ENCODE measurements at regions not wholly inside any gene's neighbourhood (a gene's known extent, or its start where the extent isn't known, plus 50 kb on each side); places are given as distances from the start of the nearest gene placed in this dataset.

DNA sequence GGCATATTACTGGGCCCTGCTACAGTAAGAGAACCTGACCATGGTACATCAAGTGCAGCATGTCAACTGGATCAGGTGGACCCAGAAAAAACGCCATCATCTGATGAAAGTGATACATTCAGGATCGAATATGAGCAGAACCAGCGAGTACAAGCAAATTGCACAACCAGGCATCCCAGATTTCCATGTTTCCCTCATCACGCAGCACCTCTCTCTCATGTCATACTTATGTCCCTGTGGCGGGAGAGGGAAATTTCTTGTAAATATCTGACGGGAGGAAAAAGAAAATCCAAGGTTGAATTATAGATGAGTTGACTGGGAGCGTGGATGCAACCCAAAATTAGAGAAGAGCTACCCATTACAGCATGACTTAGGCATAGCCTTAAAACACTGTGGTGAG lies 608.5 kb upstream of the FAT1 start:
- Histone ChIP-seq H3K9ac (ENCODE audit: low read length) (no peak overlapping the region), H3K9me3 (ENCODE audit: control insufficient read depth, low read length) (no peaks in the 10 kb centered on the region), H3K27me3 (ENCODE audit: control insufficient read depth, insufficient read depth, low read length) (no peaks in the 10 kb centered on the region), H3K4me3 (ENCODE audit: low read length) (no peak overlapping the region), H3K4me1 (ENCODE audit: control insufficient read depth, insufficient read depth, low read length) (no peaks in the 10 kb centered on the region), H3K36me3 (ENCODE audit: control insufficient read depth, insufficient read depth, low read length) (no peaks in the 10 kb centered on the region)

DNA sequence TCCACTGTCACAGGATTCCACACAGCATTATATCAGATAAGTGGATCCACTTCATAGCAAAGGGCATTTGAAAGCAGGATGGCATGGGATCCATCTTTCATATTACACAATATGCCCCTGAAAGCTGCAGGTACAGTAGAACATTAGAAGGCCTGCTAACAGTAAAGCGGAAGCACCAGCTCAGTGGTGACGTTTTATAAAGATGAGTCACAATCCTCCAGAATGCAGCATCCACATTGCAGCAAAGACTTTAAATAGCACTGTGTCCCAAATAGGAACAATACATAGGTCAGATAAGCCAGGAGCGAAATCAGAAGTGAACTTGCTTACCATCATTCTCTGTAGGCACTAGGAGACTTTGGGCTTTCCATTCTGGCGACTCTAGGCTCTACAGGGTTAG lies 609.5 kb upstream of the FAT1 start:
- Histone ChIP-seq H3K4me1 (ENCODE audit: control insufficient read depth, insufficient read depth, low read length) (no peaks in the 10 kb centered on the region), H3K36me3 (ENCODE audit: control insufficient read depth, insufficient read depth, low read length) (no peaks in the 10 kb centered on the region)

DNA sequence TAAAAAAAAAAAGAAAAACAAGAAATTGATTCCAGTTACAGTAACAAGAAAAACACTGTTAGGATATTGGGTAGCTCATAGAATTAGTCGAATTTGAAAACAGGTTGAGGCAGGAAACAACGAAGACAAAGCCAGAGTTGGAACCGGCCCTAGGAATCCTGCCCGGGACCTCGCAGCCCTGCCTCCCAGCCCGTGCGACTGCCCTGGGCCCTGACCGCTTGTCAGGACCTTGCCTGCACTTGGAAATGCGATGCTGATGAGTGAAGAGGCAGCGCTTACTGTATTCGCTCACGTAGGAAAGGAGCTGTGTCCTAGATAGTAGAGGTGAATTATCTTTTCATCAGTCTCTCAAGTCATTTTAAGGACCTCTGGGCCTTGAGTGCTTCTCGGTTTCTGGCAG lies 611.7 kb upstream of the FAT1 start:
- H3K4me1 ChIP-seq (ENCODE audit: control insufficient read depth, insufficient read depth, low read length), result no peaks in the 10 kb centered on the region
- no peak overlapping the region for H3K4me3 ChIP-seq (ENCODE audit: low read length)
- no peak overlapping the region for H3K9ac ChIP-seq (ENCODE audit: low read length)
- no peaks in the 10 kb centered on the region for H3K27me3 ChIP-seq (ENCODE audit: control insufficient read depth, insufficient read depth, low read length)
- no peaks in the 10 kb centered on the region for H3K9me3 ChIP-seq (ENCODE audit: control insufficient read depth, low read length)
- H3K36me3 ChIP-seq (ENCODE audit: control insufficient read depth, insufficient read depth, low read length), result no peaks in the 10 kb centered on the region

More for the DNA sequence above, 609.5 kb upstream of the FAT1 start:
- Histone ChIP-seq H3K27me3 (ENCODE audit: control insufficient read depth, insufficient read depth, low read length) (no peaks in the 10 kb centered on the region), H3K9me3 (ENCODE audit: control insufficient read depth, low read length) (no peaks in the 10 kb centered on the region), H3K4me3 (ENCODE audit: low read length) (no peak overlapping the region), H3K9ac (ENCODE audit: low read length) (no peak overlapping the region)

DNA sequence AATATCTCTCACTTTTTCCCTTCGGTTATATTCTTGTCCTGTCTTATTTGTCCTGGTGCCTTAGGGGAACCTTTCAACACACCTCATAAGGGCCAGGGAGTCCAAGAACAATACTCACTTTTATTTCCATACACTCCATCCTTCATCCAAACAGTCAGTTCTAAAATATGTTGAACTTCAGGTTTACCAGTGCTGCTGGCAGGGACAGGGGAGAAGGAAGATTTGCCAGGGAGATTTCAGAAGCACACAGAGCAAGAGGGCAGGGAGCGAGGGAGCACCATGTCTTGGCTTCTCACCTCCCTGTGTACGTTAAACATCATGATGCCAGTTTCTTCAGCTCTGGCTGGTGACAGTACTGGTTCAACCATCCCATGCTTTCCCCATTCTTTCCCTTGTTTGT lies 631.1 kb upstream of the FAT1 start:
- Histone ChIP-seq H3K4me3 (ENCODE audit: low read length) (no peak overlapping the region), H3K27me3 (ENCODE audit: control insufficient read depth, insufficient read depth, low read length) (no peaks in the 10 kb centered on the region), H3K36me3 (ENCODE audit: control insufficient read depth, insufficient read depth, low read length) (no peaks in the 10 kb centered on the region), H3K9me3 (ENCODE audit: control insufficient read depth, low read length) (no peaks in the 10 kb centered on the region), H3K4me1 (ENCODE audit: control insufficient read depth, insufficient read depth, low read length) (no peaks in the 10 kb centered on the region), H3K9ac (ENCODE audit: low read length) (no peak overlapping the region)

DNA sequence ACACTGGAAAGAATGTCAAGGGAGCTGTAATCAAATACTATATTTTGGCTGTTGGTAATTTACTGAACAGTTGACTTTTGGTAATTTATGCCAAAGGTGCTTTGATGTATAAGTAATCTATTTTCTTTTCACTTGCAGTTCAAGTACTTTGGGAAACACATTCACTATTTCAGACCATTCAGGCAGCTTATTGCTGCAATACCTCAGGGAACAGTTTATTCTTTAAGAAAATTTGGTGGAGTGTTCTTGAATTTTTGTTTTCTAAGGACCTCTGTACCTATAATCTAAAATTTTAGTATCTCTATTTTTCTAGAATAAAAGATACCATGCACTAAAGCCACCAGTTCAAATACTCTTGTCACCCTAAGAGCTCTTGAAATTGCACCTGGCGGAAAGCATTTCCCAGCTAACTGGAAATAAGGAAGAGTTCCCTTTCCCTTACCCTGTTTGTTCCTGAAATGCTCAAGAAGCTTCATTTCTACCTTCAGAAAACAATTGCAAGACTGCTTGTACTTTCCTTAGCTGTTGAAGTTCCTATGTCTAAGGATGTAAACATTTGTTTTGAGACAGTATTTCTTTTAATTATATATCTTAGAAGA lies 633.5 kb upstream of the FAT1 start:
- H3K9ac ChIP-seq (ENCODE audit: low read length), result no peak overlapping the region
- no peaks in the 10 kb centered on the region for H3K9me3 ChIP-seq (ENCODE audit: control insufficient read depth, low read length)
- no peaks in the 10 kb centered on the region for H3K27me3 ChIP-seq (ENCODE audit: control insufficient read depth, insufficient read depth, low read length)
- no peak overlapping the region for H3K4me3 ChIP-seq (ENCODE audit: low read length)
- no peaks in the 10 kb centered on the region for H3K36me3 ChIP-seq (ENCODE audit: control insufficient read depth, insufficient read depth, low read length)
- no peaks in the 10 kb centered on the region for H3K4me1 ChIP-seq (ENCODE audit: control insufficient read depth, insufficient read depth, low read length)

DNA sequence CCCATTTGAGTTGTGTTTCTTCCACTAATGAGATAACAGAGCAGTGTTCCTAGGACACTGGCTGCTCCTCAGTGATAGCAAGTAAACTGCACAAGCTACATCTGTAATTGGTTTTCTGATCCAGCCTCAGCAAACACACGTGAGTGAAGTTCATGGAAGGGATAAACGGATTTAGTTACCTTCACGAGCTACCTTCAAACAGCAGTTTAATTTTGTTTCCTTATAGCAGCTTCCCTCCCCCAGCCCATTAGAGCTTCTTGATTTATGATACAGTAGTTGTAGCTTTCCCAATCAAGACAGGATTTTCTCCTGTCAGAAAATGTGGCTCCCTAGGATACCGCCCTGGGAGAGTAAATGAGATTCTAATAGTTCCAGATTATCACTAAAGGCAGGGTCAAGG lies 634.2 kb upstream of the FAT1 start:
- no peaks in the 10 kb centered on the region for H3K36me3 ChIP-seq (ENCODE audit: control insufficient read depth, insufficient read depth, low read length)
- no peak overlapping the region for H3K4me3 ChIP-seq (ENCODE audit: low read length)
- H3K9ac ChIP-seq (ENCODE audit: low read length), result no peak overlapping the region
- no peaks in the 10 kb centered on the region for H3K27me3 ChIP-seq (ENCODE audit: control insufficient read depth, insufficient read depth, low read length)
- no peaks in the 10 kb centered on the region for H3K9me3 ChIP-seq (ENCODE audit: control insufficient read depth, low read length)
- H3K4me1 ChIP-seq (ENCODE audit: control insufficient read depth, insufficient read depth, low read length), result no peaks in the 10 kb centered on the region

DNA sequence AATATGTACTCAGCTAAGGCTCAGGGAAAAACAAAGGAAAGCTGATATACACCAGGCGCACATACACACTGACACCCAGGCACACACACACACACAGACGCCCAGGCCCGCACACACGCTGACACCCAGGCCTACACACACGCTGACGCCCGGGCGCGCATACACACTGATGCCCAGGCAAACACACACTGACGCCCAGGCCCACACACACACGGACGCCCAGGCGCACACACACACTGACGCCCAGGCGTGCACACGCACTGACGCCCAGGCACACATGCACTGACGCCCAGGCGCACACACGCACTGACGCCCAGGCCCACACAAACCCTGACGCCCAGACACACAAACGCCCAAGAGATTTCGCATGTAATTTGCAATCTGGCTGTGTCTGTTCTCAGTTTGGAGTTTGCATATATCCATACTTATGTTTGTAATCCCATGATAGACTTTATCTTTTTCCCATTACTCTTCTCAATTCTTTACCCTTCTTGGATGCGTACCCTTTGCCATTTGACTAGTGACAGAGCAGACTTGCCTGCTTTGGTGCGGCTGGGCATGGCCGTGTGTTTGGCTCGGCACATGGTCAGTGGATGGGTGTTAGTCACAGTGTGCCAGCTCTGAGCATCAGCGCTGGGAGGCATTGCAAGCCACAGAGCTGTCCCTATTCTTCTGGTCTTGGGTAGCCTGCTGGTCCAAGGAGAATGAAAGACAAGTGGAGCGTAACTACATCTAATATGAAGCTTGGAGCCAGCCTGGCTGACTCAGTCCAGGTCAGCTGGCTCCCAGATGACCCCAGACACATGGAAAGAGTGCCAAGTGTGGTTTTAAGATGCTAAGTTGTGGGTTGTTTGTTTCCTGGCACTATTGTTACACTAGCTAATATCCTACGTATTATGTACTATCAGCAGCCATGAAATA lies 632.4 kb upstream of the ZFP42 start:
- Histone ChIP-seq H3K27me3 (ENCODE audit: control insufficient read depth, insufficient read depth, low read length) (no peaks in the 10 kb centered on the region), H3K4me3 (ENCODE audit: low read length) (no peak overlapping the region), H3K9me3 (ENCODE audit: control insufficient read depth, low read length) (no peaks in the 10 kb centered on the region), H3K9ac (ENCODE audit: low read length) (no peak overlapping the region), H3K36me3 (ENCODE audit: control insufficient read depth, insufficient read depth, low read length) (no peaks in the 10 kb centered on the region), H3K4me1 (ENCODE audit: control insufficient read depth, insufficient read depth, low read length) (no peaks in the 10 kb centered on the region)

DNA sequence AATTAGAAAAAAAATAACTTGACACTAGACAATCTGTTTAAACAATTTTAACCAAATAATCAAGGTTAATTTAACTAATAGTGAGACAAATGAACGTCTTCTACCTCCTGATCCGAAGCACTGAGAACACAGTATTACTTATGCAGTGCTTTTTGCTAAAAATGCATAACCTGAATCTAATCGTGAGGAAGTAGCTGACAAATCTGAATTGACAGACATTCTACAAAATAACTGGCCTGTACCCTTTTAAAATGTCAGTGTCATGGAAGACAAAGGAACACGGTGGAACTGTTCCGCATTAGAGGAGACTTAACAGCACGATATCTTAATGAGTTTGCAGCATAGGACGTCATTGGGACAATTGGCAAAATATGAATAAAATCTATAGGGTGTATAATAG lies 631.2 kb upstream of the ZFP42 start:
- H3K9me3 ChIP-seq (ENCODE audit: control insufficient read depth, low read length), result no peaks in the 10 kb centered on the region
- no peaks in the 10 kb centered on the region for H3K36me3 ChIP-seq (ENCODE audit: control insufficient read depth, insufficient read depth, low read length)
- no peak overlapping the region for H3K9ac ChIP-seq (ENCODE audit: low read length)
- H3K4me1 ChIP-seq (ENCODE audit: control insufficient read depth, insufficient read depth, low read length), result no peaks in the 10 kb centered on the region
- no peaks in the 10 kb centered on the region for H3K27me3 ChIP-seq (ENCODE audit: control insufficient read depth, insufficient read depth, low read length)
- no peak overlapping the region for H3K4me3 ChIP-seq (ENCODE audit: low read length)

DNA sequence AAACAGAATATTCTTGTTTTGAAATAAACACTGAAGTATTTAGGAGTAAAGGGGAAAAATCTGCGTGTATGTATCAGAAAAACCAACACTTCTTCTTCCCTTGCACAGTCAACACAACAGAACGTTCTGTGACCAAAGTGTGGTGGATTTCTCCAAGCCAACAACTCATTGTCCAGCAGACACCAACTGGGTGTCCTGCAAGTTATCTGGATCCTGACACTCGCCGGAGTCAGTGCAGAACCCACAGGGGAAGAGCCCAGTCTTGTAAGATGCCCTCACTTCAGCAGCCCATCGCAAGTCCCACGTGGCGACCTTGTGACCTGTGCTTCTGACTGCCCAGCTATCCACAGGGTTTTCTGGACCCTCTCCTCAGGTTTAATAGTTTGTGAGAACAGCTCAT lies 630.7 kb upstream of the ZFP42 start:
- Histone ChIP-seq H3K36me3 (ENCODE audit: control insufficient read depth, insufficient read depth, low read length) (no peaks in the 10 kb centered on the region), H3K9ac (ENCODE audit: low read length) (no peak overlapping the region), H3K27me3 (ENCODE audit: control insufficient read depth, insufficient read depth, low read length) (no peaks in the 10 kb centered on the region), H3K9me3 (ENCODE audit: control insufficient read depth, low read length) (no peaks in the 10 kb centered on the region), H3K4me3 (ENCODE audit: low read length) (no peak overlapping the region), H3K4me1 (ENCODE audit: control insufficient read depth, insufficient read depth, low read length) (no peaks in the 10 kb centered on the region)

DNA sequence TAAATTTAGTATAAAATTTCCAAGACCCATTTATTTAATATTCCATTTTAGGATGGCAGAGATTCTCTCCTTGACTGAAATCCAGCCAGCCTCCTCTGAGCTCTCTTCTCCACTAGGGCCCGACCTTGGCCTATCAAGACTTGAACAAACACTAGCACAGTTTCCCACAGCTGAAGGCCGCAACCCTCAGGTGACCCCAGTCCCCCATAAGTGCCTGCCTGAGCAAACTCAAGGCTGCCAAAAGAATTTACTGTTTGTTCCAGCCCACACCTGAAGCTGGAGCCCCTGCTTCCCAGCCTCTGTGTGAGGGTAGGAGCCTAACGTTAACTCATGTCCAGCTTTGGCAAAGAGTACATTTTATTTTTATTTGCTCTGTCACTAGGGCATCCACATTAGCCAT lies 629.0 kb upstream of the ZFP42 start:
- Histone ChIP-seq H3K4me3 (ENCODE audit: low read length) (no peak overlapping the region), H3K36me3 (ENCODE audit: control insufficient read depth, insufficient read depth, low read length) (no peaks in the 10 kb centered on the region), H3K4me1 (ENCODE audit: control insufficient read depth, insufficient read depth, low read length) (no peaks in the 10 kb centered on the region), H3K9ac (ENCODE audit: low read length) (no peak overlapping the region), H3K9me3 (ENCODE audit: control insufficient read depth, low read length) (no peaks in the 10 kb centered on the region), H3K27me3 (ENCODE audit: control insufficient read depth, insufficient read depth, low read length) (no peaks in the 10 kb centered on the region)

DNA sequence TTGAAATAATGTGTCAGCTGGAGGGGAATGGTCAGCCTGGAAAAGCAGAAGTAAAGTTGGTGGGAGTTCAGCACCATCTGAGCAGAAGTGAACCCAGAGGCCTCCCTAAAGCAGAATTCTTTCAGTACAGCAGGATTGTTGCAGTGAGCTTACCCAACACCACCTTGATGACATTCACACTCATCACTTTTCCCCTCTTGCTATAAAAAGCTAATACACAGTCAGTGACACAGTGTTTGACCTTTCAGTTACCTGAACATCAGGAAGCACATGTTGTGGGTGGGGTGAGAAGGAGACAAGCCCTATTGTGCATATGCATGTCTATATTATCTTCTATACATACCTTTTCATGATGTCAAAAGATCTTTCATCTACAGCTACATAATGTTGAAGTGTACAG lies 624.7 kb upstream of the ZFP42 start:
- Histone ChIP-seq H3K4me1 (ENCODE audit: control insufficient read depth, insufficient read depth, low read length) (no peaks in the 10 kb centered on the region), H3K4me3 (ENCODE audit: low read length) (no peak overlapping the region), H3K27me3 (ENCODE audit: control insufficient read depth, insufficient read depth, low read length) (no peaks in the 10 kb centered on the region), H3K36me3 (ENCODE audit: control insufficient read depth, insufficient read depth, low read length) (no peaks in the 10 kb centered on the region), H3K9ac (ENCODE audit: low read length) (no peak overlapping the region), H3K9me3 (ENCODE audit: control insufficient read depth, low read length) (no peaks in the 10 kb centered on the region)

DNA sequence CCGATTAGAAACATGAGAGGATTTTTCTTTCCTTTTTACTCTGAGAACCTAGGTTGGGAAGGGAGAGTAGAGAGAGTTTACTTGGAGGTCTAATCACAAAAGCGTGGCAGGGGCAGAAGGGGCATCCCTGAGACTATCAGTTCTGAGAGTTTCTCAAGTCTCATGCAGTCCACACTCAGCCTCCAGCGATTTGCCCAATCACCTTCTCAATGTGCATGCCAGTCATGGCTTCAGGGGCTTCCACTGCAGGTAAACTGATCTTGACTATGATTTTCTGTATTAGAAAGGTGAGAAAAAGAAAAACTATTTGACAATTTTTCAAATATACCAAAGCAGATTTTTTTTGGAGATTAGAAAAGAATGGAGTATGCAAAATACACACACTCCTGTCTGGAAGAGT lies 617.1 kb upstream of the ZFP42 start:
- Histone ChIP-seq H3K9me3 (ENCODE audit: control insufficient read depth, low read length) (no peaks in the 10 kb centered on the region), H3K4me1 (ENCODE audit: control insufficient read depth, insufficient read depth, low read length) (no peaks in the 10 kb centered on the region), H3K9ac (ENCODE audit: low read length) (no peak overlapping the region), H3K27me3 (ENCODE audit: control insufficient read depth, insufficient read depth, low read length) (no peaks in the 10 kb centered on the region), H3K36me3 (ENCODE audit: control insufficient read depth, insufficient read depth, low read length) (no peaks in the 10 kb centered on the region), H3K4me3 (ENCODE audit: low read length) (no peak overlapping the region)
